ENCODE measurements at regions not wholly inside any gene's neighbourhood (a gene's known extent, or its start where the extent isn't known, plus 50 kb on each side); places are given as distances from the start of the nearest gene placed in this dataset.

DNA sequence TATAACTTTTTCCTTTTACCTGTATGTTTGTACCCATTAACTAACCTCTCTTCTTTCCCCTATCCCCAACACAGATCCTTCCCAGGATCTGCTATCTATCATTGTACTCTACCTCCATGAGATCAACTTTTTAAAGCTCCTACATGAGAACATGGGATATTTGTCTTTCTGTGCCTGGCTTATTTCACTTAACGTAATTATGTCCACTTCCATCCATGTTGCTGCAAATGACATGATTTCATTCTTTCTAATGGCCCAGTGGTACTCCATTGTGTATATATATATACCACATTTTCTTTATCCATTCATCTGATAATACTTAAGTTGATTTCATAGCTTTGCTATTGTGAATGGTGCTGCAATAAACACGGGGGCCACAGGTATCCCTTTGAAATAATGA is 135.9 kb upstream of the THUMPD2 start:
- H3K4me1 Mint-ChIP-seq (ENCODE audit: unreplicated experiment), result peaks cover 6% of the 10 kb centered on the region
- no peak for DNase-seq (ENCODE audit: extremely low spot score, unreplicated experiment)
- peaks cover 22% of the 10 kb centered on the region for H3K27me3 Mint-ChIP-seq (ENCODE audit: unreplicated experiment)
- no peaks in the 10 kb centered on the region for H3K36me3 Mint-ChIP-seq (ENCODE audit: unreplicated experiment)
- H3K4me3 Mint-ChIP-seq (ENCODE audit: unreplicated experiment), result no peak overlapping the region
- TF ChIP-seq, protein P1, sequence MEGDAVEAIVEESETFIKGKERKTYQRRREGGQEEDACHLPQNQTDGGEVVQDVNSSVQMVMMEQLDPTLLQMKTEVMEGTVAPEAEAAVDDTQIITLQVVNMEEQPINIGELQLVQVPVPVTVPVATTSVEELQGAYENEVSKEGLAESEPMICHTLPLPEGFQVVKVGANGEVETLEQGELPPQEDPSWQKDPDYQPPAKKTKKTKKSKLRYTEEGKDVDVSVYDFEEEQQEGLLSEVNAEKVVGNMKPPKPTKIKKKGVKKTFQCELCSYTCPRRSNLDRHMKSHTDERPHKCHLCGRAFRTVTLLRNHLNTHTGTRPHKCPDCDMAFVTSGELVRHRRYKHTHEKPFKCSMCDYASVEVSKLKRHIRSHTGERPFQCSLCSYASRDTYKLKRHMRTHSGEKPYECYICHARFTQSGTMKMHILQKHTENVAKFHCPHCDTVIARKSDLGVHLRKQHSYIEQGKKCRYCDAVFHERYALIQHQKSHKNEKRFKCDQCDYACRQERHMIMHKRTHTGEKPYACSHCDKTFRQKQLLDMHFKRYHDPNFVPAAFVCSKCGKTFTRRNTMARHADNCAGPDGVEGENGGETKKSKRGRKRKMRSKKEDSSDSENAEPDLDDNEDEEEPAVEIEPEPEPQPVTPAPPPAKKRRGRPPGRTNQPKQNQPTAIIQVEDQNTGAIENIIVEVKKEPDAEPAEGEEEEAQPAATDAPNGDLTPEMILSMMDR (IDR thresholded peaks at IDR 0.05), result no peak
- H3K27ac Mint-ChIP-seq (ENCODE audit: unreplicated experiment), result no peak overlapping the region
- H3K9me3 Mint-ChIP-seq (ENCODE audit: unreplicated experiment), result no peaks in the 10 kb centered on the region

DNA sequence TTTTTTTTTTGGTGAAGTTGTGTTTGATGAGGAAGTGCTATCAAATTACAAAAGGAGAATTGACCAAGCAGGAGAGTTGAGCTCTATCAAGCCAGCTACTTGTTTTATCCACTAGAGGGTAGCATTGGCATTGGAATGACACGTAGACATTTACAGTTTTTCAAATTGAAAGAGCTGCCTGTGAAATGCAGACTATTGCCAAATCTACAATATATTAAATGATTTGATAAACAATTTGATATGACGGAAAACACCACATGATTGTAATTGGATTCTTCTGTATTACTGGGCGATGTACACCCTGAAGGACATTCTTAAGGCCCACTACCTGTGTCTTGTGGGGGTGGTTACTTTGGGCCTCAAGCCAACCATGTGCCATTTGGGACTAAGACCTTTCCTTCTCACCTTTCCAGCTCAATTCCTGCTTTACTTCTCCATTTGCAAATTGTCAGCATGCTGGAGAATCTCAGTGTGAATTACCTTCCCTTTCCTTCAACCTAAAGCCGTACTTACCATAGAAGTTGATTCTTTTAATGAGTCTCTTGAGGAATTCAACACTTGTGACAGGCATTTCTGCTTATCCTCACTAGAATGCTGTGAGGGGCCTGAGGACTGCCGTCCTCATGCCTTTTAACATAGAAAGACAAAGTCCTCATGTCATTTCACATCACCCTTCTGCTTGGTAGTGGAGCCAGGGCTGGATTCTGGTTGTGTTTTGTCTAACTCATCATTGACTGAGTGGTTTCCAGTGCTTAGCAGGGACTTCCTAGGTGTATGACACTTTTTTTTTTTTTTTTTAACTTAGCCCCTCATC is 134.8 kb upstream of the THUMPD2 start:
- no peak for DNase-seq (ENCODE audit: extremely low spot score, unreplicated experiment)
- Mint-ChIP-seq H3K36me3 (ENCODE audit: unreplicated experiment) (no peaks in the 10 kb centered on the region), H3K4me1 (ENCODE audit: unreplicated experiment) (peaks cover 6% of the 10 kb centered on the region), H3K9me3 (ENCODE audit: unreplicated experiment) (no peaks in the 10 kb centered on the region), H3K27me3 (ENCODE audit: unreplicated experiment) (peaks cover 31% of the 10 kb centered on the region), H3K4me3 (ENCODE audit: unreplicated experiment) (no peak overlapping the region), H3K27ac (ENCODE audit: unreplicated experiment) (no peak overlapping the region)
- TF ChIP-seq, protein P1 (IDR thresholded peaks at IDR 0.05), result peak; percentile 86

DNA sequence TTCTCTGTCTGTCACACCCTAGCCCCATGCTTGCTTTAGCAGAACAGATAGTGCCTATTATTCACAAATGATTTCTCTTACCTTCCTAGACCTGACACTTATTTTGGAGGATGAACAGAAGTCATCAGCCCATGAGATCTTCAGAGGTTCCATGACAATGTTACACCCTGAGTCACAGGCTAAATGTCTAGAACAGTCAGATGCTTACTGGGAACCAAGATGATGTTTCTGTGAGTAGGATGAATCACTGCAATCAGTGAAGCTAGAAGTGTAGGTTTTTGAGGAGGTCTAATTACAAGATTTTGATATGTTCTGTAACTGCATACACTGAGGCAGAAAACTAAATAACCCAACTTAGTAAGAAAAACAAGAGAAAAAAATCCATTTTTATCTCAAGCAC is 123.0 kb upstream of the THUMPD2 start:
- H3K4me1 Mint-ChIP-seq (ENCODE audit: unreplicated experiment), result no peaks in the 10 kb centered on the region
- no peak overlapping the region for H3K4me3 Mint-ChIP-seq (ENCODE audit: unreplicated experiment)
- no peak overlapping the region for H3K27ac Mint-ChIP-seq (ENCODE audit: unreplicated experiment)
- no peaks in the 10 kb centered on the region for H3K36me3 Mint-ChIP-seq (ENCODE audit: unreplicated experiment)
- DNase-seq (ENCODE audit: extremely low spot score, unreplicated experiment), result no peak
- no peaks in the 10 kb centered on the region for H3K9me3 Mint-ChIP-seq (ENCODE audit: unreplicated experiment)
- TF ChIP-seq, protein P1 (IDR thresholded peaks at IDR 0.05), result no peak
- H3K27me3 Mint-ChIP-seq (ENCODE audit: unreplicated experiment), result peaks cover 60% of the 10 kb centered on the region

DNA sequence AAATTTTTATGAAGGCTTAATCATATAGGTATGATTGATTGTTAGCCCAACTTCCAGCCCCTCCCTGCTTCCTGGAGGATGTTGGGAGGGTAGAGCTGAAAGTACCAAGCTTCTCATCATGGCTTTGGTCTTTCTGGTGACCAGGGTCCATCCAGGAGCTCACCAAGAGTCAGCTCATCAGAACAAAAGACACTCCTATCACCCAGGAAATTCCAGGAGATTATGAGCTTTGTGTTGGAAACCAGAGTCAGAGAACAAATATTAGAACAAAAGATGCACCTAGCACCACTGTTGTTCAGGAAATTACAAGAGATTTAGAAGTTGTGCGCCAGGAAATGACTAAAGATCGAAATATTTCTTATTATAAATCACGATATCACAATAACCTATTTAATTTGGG is 119.9 kb upstream of the THUMPD2 start:
- H3K27me3 Mint-ChIP-seq (ENCODE audit: unreplicated experiment), result peaks cover 47% of the 10 kb centered on the region
- no peaks in the 10 kb centered on the region for H3K36me3 Mint-ChIP-seq (ENCODE audit: unreplicated experiment)
- H3K4me3 Mint-ChIP-seq (ENCODE audit: unreplicated experiment), result no peak overlapping the region
- DNase-seq (ENCODE audit: extremely low spot score, unreplicated experiment), result no peak
- H3K27ac Mint-ChIP-seq (ENCODE audit: unreplicated experiment), result no peak overlapping the region
- no peaks in the 10 kb centered on the region for H3K9me3 Mint-ChIP-seq (ENCODE audit: unreplicated experiment)
- H3K4me1 Mint-ChIP-seq (ENCODE audit: unreplicated experiment), result no peaks in the 10 kb centered on the region
- TF ChIP-seq, protein P1 (IDR thresholded peaks at IDR 0.05), result no peak

DNA sequence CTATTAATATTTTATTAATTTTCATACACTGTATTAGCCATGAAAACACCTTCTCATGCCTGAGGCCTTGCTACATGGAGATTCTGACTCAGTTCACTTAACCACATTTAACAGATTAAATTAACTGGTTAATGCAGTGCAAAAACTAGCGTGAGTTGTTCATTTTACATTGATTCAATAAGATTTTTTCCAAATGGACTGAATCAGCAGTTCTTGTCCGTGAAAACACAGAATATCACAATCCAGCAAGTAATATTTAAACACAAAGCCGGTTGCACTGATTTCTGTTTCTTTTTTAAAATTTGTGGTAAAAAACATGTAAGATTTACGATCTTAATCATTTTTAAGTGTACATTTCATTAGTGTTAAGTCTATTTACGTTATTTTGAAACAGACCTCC is 118.2 kb upstream of the THUMPD2 start:
- TF ChIP-seq, protein P1 (IDR thresholded peaks at IDR 0.05), result no peak
- H3K27me3 Mint-ChIP-seq (ENCODE audit: unreplicated experiment), result peaks cover 45% of the 10 kb centered on the region
- no peak overlapping the region for H3K4me3 Mint-ChIP-seq (ENCODE audit: unreplicated experiment)
- no peaks in the 10 kb centered on the region for H3K9me3 Mint-ChIP-seq (ENCODE audit: unreplicated experiment)
- no peaks in the 10 kb centered on the region for H3K4me1 Mint-ChIP-seq (ENCODE audit: unreplicated experiment)
- H3K27ac Mint-ChIP-seq (ENCODE audit: unreplicated experiment), result no peak overlapping the region
- no peak for DNase-seq (ENCODE audit: extremely low spot score, unreplicated experiment)
- no peaks in the 10 kb centered on the region for H3K36me3 Mint-ChIP-seq (ENCODE audit: unreplicated experiment)

Measured in osteocyte (in vitro differentiated cells).